K562 (cell line): ENCODE measurements at regions not wholly inside any gene's neighbourhood (a gene's known extent, or its start where the extent isn't known, plus 50 kb on each side); places are given as distances from the start of the nearest gene placed in this dataset.
A peak's percentile ranks its signal among the peaks of the same experiment; 100 is the strongest.

Experiments
- ATAC-seq: fragments of 200-7000 bp; cut with Tn5 transposase; 3 replicates; pipeline ENCODE4 v1.9.1; 2020; ENCODE audit warnings: moderate library complexity
- BruUV-seq: library from RNA; stranded (reverse); fragments of 400-500 nt; replicated peaks from 2 replicates; lab custom pipeline; 2021; lab: Mats Ljungman, UMichigan
- CTCF ChIA-PET: fragments of 300-600 bp; formaldehyde crosslinking; extraction: SDS; loops from one replicate; lab custom pipeline; 2021; ENCODE audit warnings: low intra/inter-chr PET ratio; lab: Yijun Ruan, JAX
- POLR2A ChIA-PET: fragments of 300-600, 350-650 bp; sonication (Branson Sonifier 250); formaldehyde crosslinking; extraction: SDS; loops from one replicate; lab custom pipeline; 2021; ENCODE audit warnings: antibody characterized with exemption, inconsistent platforms; lab: Yijun Ruan, JAX
- DNase-seq, 4 experiments: peaks; one replicate each; pipeline versions ENCODE4 v3.0.0 to v3.0.0-alpha.2; 2011 to 2018; ENCODE audit warnings: low spot score in 3 of 4, mixed read lengths in 3 of 4; ENCODE audit errors: extremely low read depth in 1 of 4
- FAIRE-seq: peaks from 2 replicates; lab custom pipeline; 2011; peaks lifted over from hg19 to GRCh38; lab: Jason Lieb, UNC
- H2AFZ ChIP-seq: 2 replicates; pipeline ENCODE4 v1.6.0; 2011; ENCODE audit warnings: low read depth, low read length, control low read depth, inconsistent platforms
- H3K27ac ChIP-seq: fragments of 200-600 bp; 3 replicates; pipeline ENCODE4 v1.8.0; 2011; ENCODE audit warnings: low read depth, mild to moderate bottlenecking, control low read depth, inconsistent platforms, low read length, moderate library complexity, mixed read lengths; ENCODE audit errors: extremely low read depth
- H3K27me3 ChIP-seq, 2 experiments: fragments of 300-600 bp in 1 of 2; 2 replicates in 1 of 2; 3 replicates in 1 of 2; pipeline versions ENCODE4 v1.6.0 to v1.8.0; 2011; ENCODE audit warnings: inconsistent platforms in 2 of 2, low read length in 2 of 2, mild to moderate bottlenecking in 1 of 2, mixed read lengths in 1 of 2, moderate library complexity in 1 of 2; ENCODE audit not compliant: control insufficient read depth in 2 of 2, insufficient read depth in 2 of 2
- H3K36me3 ChIP-seq: fragments of 300-600 bp; 3 replicates; pipeline ENCODE4 v1.8.0; 2011; ENCODE audit warnings: mild to moderate bottlenecking, low read length, inconsistent platforms; ENCODE audit not compliant: control insufficient read depth, insufficient read depth
- H3K4me1 ChIP-seq, 2 experiments: fragments of 200-600 bp in 1 of 2; replicated peaks in 1 of 2; 2 replicates in 1 of 2; 3 replicates in 1 of 2; pipeline versions ENCODE4 v1.5.1 to v1.8.0; 2011; ENCODE audit warnings: inconsistent platforms in 2 of 2, low read length in 2 of 2, mild to moderate bottlenecking in 1 of 2, mixed read lengths in 1 of 2, moderate library complexity in 1 of 2; ENCODE audit not compliant: control insufficient read depth in 2 of 2, insufficient read depth in 2 of 2
- H3K4me2 ChIP-seq: 2 replicates; pipeline ENCODE4 v1.6.1; 2011; ENCODE audit warnings: low read length, control low read depth, inconsistent platforms, mixed read lengths; ENCODE audit not compliant: insufficient read depth
- H3K4me3 ChIP-seq: fragments of 200-600 bp; sonication (generic), shearing (Covaris generic); 2 replicates; pipeline ENCODE4 v1.5.1; 2016; ENCODE audit warnings: control low read depth, inconsistent platforms
- H3K79me2 ChIP-seq: fragments of 200-600 bp; 3 replicates; pipeline ENCODE4 v1.8.0; 2011; ENCODE audit warnings: low read length, inconsistent platforms; ENCODE audit not compliant: control insufficient read depth, insufficient read depth
- H3K9ac ChIP-seq, 2 experiments: 2 replicates each; pipeline versions ENCODE4 v1.6.0 to v1.6.1; 2011; ENCODE audit warnings: low read depth in 2 of 2, low read length in 2 of 2, control low read depth in 1 of 2, inconsistent platforms in 1 of 2, mild to moderate bottlenecking in 1 of 2, mixed read lengths in 1 of 2; ENCODE audit not compliant: insufficient read depth in 1 of 2
- H3K9me1 ChIP-seq: one replicate; pipeline ENCODE4 v1.6.0; 2011; ENCODE audit warnings: inconsistent platforms, mild to moderate bottlenecking, low read length, moderate library complexity; ENCODE audit not compliant: control insufficient read depth, insufficient read depth
- H3K9me3 ChIP-seq: replicated peaks from 2 replicates; pipeline ENCODE4 v1.5.1; 2011; ENCODE audit warnings: low read depth, low read length, inconsistent platforms; ENCODE audit not compliant: control insufficient read depth, insufficient read depth
- H4K20me1 ChIP-seq: replicated peaks from 2 replicates; pipeline ENCODE4 v1.6.1; 2011; ENCODE audit warnings: low read length, inconsistent platforms, mixed read lengths; ENCODE audit not compliant: control insufficient read depth, insufficient read depth
- CBX3 ChIP-seq, 2 experiments: IDR thresholded peaks; 1 replicate in 1 of 2; 2 replicates in 1 of 2; pipeline ENCODE4 v1.6.1; 2012; ENCODE audit warnings: inconsistent platforms in 2 of 2, low read length in 2 of 2, borderline replicate concordance in 1 of 2, control low read depth in 1 of 2
- CBX5 ChIP-seq: IDR thresholded peaks from 2 replicates; pipeline ENCODE4 v1.6.1; 2014; ENCODE audit warnings: low read depth, borderline replicate concordance
- CREM ChIP-seq: IDR thresholded peaks from 2 replicates; pipeline ENCODE4 v1.6.1; 2014; ENCODE audit warnings: antibody characterized with exemption, low read depth
- HDAC6 ChIP-seq: IDR thresholded peaks from 2 replicates; pipeline ENCODE4 v1.6.1; 2012; ENCODE audit warnings: low read depth, mild to moderate bottlenecking, control low read depth, inconsistent platforms, low read length, moderate library complexity
- HDAC8 ChIP-seq: fragments of 450-650 bp; IDR thresholded peaks from 2 replicates; pipeline ENCODE4 v1.6.1; 2016; ENCODE audit warnings: mild to moderate bottlenecking, missing genetic modification characterization, moderate library complexity, missing compliant biosample characterization
- IFI16 ChIP-seq: fragments of 250-450 bp; sonication (Bioruptor Pico); IDR thresholded peaks from 2 replicates; pipeline ENCODE4 v2.1.2; 2022; ENCODE audit warnings: mild to moderate bottlenecking, inconsistent platforms
- MAX ChIP-seq: sonication (generic); formaldehyde crosslinking; IDR thresholded peaks from 2 replicates; pipeline ENCODE4 v1.9.0; 2022; ENCODE audit warnings: mild to moderate bottlenecking, missing genetic modification reagents
- MIER1 ChIP-seq: fragments of 450-650 bp; IDR thresholded peaks from 2 replicates; pipeline ENCODE4 v1.6.1; 2016; ENCODE audit warnings: antibody characterized with exemption, mild to moderate bottlenecking, low read depth
- POLR2AphosphoS5 ChIP-seq: IDR thresholded peaks from 2 replicates; pipeline ENCODE4 v1.6.1; 2011; ENCODE audit warnings: mild to moderate bottlenecking, low read depth, low read length, moderate library complexity; ENCODE audit not compliant: control insufficient read depth, insufficient read depth
- PREB ChIP-seq: sonication (generic); formaldehyde crosslinking; IDR thresholded peaks from 2 replicates; pipeline ENCODE4 v1.8.1; 2023; ENCODE audit warnings: mild to moderate bottlenecking, missing genetic modification reagents
- PTTG1 ChIP-seq: fragments of 450-650 bp; IDR thresholded peaks from 2 replicates; pipeline ENCODE4 v1.6.1; 2016; ENCODE audit warnings: low read depth, mild to moderate bottlenecking, missing genetic modification characterization, missing compliant biosample characterization
- SMARCA4 ChIP-seq: fragments of 450-650 bp; IDR thresholded peaks from 2 replicates; pipeline ENCODE4 v1.6.1; 2016
- TRIM28 ChIP-seq: fragments of 450-650 bp; IDR thresholded peaks from 2 replicates; pipeline ENCODE4 v1.6.1; 2017
- YBX1 ChIP-seq: fragments of 450-650 bp; IDR thresholded peaks from 2 replicates; pipeline ENCODE4 v1.7.1; 2016; ENCODE audit warnings: mild to moderate bottlenecking
- ZNF146 ChIP-seq: IDR thresholded peaks from one replicate; pipeline ENCODE4 v1.6.1; 2018; ENCODE audit warnings: missing compliant biosample characterization; ENCODE audit not compliant: unreplicated experiment
- ZNF668 ChIP-seq: fragments of 250-450 bp; sonication (Bioruptor Pico); IDR thresholded peaks from 2 replicates; pipeline ENCODE4 v1.8.0; 2022; ENCODE audit warnings: mild to moderate bottlenecking, inconsistent platforms
- WGBS: fragments of 100-300 bp; shearing (Covaris generic); methylation state at CpG from one replicate; pipeline ENCODE4 v1.1.6; 2016; ENCODE audit warnings: low coverage, mixed read lengths; ENCODE audit not compliant: insufficient coverage; ENCODE audit errors: missing lambda C conversion rate; 5-methylcytosine and 5-hydroxymethylcytosine counted together
- in situ Hi-C: fragments of 300-500 bp; cut with MboI; formaldehyde crosslinking; loops from 4 replicates; pipeline ENCODE4 v1.15.0; 2018; ENCODE audit warnings: inconsistent platforms, mixed read lengths
- intact Hi-C: fragments of 100-400 bp; cut with micrococcal nuclease; formaldehyde crosslinking; loops from 2 replicates; pipeline ENCODE4 v1.14.2; 2022
- TF ChIP-seq, protein P1 (sequence below): IDR thresholded peaks from 2 replicates; pipeline ENCODE4 v1.6.1; 2014; ENCODE audit warnings: antibody characterized with exemption

DNA sequence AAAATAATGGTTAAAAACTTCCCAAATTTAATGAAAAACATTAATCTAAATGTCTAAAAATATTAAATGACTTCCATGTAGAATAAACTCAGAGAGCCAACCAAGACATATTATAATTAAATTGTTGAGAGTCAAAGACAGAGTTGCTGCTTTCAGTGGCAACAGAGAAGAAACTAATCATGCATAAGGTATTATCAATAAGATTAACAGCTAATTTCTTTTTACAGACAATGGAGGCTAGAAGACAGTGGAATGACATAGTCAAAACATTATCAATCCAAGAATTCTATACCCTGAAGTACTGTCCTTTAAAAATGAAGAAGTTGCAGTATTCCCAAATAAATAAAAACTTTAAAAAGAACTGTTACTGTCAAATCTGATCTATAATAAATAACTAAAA, 268.7 kb downstream of the IRX2 start:
- ChIA-PET CTCF (no interaction called here), POLR2A (no interaction called here)
- H3K27ac ChIP-seq: no peak overlapping the region
- no TSS peak for BruUV-seq
- H3K4me3 ChIP-seq: no peak overlapping the region
- in situ Hi-C loops (no loop called here), intact Hi-C loops (no loop called here)
- H3K4me1 ChIP-seq: no peaks in the 10 kb centered on the region
- no peak overlapping the region for H3K4me2 ChIP-seq
- no peaks in the 10 kb centered on the region for H3K36me3 ChIP-seq
- no peaks in the 10 kb centered on the region for H3K9me3 ChIP-seq
- H2AFZ ChIP-seq: no peak overlapping the region
- H3K9ac ChIP-seq: no peak overlapping the region
- no peaks in the 10 kb centered on the region for H3K27me3 ChIP-seq
- no peak for DNase-seq
- no peaks in the 10 kb centered on the region for H4K20me1 ChIP-seq
- peak in 1 of 2 experiments; percentile 55; a peak in 1 of 3 replicates for TF ChIP-seq CBX3 (IDR thresholded peaks at IDR 0.05; ENCODE audit: borderline replicate concordance in 1 of 2, low read length in 2 of 2)
- peak; percentile 87 for TF ChIP-seq TRIM28
- no peak for TF ChIP-seq ZNF668 (CRISPR knock-in tag)
- TF ChIP-seq CBX5: peak; percentile 67; the same call in 1 of the 2 replicates
- TF ChIP-seq, all 486 proteins: peak for 3
- Histone ChIP-seq H3K9me1 (no peaks in the 10 kb centered on the region), H3K79me2 (no peaks in the 10 kb centered on the region)
- FAIRE-seq (peak; percentile 42), ATAC-seq (no peak)

DNA sequence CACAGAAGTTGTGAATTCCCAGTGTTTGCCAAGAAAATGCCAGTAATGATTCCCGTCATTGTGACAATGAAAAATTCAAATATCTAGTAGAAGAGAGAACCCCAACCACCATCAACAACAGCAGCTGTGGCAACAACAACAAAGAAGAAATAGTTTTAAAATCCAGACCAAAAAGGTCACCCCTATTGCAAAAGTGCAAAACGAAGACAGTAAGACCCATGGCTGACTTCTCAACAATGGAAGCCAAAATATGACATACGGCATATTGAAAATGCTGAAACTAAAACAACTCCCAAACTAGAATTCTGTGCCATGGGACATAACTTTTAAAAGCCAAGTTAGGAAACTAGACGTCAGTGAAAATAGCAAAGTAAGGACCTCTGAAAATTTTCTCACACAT, 270.6 kb downstream of the IRX2 start:
- POLR2A ChIA-PET: interaction anchor here (0.6 kb wide), 1 partner anchor 306 kb away, joined by 3 read pairs; no protein-coding TSS in a partner anchor
- no peak for TF ChIP-seq HDAC8 (tag)
- TF ChIP-seq PREB: no peak
- TF ChIP-seq PTTG1 (tag): no peak
- TF ChIP-seq IFI16 (CRISPR knock-in tag): no peak
- TF ChIP-seq, protein P1, sequence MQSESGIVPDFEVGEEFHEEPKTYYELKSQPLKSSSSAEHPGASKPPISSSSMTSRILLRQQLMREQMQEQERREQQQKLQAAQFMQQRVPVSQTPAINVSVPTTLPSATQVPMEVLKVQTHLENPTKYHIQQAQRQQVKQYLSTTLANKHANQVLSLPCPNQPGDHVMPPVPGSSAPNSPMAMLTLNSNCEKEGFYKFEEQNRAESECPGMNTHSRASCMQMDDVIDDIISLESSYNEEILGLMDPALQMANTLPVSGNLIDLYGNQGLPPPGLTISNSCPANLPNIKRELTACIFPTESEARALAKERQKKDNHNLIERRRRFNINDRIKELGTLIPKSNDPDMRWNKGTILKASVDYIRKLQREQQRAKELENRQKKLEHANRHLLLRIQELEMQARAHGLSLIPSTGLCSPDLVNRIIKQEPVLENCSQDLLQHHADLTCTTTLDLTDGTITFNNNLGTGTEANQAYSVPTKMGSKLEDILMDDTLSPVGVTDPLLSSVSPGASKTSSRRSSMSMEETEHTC: no peak
- TF ChIP-seq CREM: no peak
- no peak for TF ChIP-seq MAX (CRISPR knock-in tag)
- TF ChIP-seq MIER1: no peak
- no peak for TF ChIP-seq POLR2AphosphoS5
- TF ChIP-seq HDAC6: no peak
- TF ChIP-seq SMARCA4: no peak
- TF ChIP-seq ZNF146: no peak
- TF ChIP-seq YBX1: no peak

More for the DNA sequence above, 270.6 kb downstream of the IRX2 start:
- intact Hi-C loops (no loop called here), in situ Hi-C loops (no loop called here)
- CTCF ChIA-PET: no interaction called here
- H3K9me1 ChIP-seq: no peaks in the 10 kb centered on the region
- BruUV-seq: no TSS peak
- H3K4me3 ChIP-seq: no peak overlapping the region
- H3K27me3 ChIP-seq: no peaks in the 10 kb centered on the region
- no peaks in the 10 kb centered on the region for H3K4me1 ChIP-seq
- no peaks in the 10 kb centered on the region for H3K36me3 ChIP-seq
- 1% methylated on average over 4 of the region's 4 CpGs for WGBS
- ATAC-seq (no peak), DNase-seq (no peak), FAIRE-seq (no peak)
- H2AFZ ChIP-seq: no peak overlapping the region
- no peaks in the 10 kb centered on the region for H3K79me2 ChIP-seq
- no peak overlapping the region for H3K27ac ChIP-seq
- no peak overlapping the region for H3K9ac ChIP-seq
- no peaks in the 10 kb centered on the region for H4K20me1 ChIP-seq
- H3K9me3 ChIP-seq: no peaks in the 10 kb centered on the region
- no peak overlapping the region for H3K4me2 ChIP-seq
